ENCODE measurements at regions not wholly inside any gene's neighbourhood (a gene's known extent, or its start where the extent isn't known, plus 50 kb on each side); places are given as distances from the start of the nearest gene placed in this dataset.

- TF ChIP-seq, protein P1, sequence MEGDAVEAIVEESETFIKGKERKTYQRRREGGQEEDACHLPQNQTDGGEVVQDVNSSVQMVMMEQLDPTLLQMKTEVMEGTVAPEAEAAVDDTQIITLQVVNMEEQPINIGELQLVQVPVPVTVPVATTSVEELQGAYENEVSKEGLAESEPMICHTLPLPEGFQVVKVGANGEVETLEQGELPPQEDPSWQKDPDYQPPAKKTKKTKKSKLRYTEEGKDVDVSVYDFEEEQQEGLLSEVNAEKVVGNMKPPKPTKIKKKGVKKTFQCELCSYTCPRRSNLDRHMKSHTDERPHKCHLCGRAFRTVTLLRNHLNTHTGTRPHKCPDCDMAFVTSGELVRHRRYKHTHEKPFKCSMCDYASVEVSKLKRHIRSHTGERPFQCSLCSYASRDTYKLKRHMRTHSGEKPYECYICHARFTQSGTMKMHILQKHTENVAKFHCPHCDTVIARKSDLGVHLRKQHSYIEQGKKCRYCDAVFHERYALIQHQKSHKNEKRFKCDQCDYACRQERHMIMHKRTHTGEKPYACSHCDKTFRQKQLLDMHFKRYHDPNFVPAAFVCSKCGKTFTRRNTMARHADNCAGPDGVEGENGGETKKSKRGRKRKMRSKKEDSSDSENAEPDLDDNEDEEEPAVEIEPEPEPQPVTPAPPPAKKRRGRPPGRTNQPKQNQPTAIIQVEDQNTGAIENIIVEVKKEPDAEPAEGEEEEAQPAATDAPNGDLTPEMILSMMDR (IDR thresholded peaks at IDR 0.05), result no peak
- TF ChIP-seq POLR2A (IDR thresholded peaks at IDR 0.05), result no peak
These were observed 145.2 kb upstream of the TMCC3 start for GRCh38 chr12:94795520-94795919.
